Endothelial cell of umbilical vein (primary cell): ENCODE measurements at regions not wholly inside any gene's neighbourhood (a gene's known extent, or its start where the extent isn't known, plus 50 kb on each side); places are given as distances from the start of the nearest gene placed in this dataset.

Experiments
- BruUV-seq: library from RNA; stranded (reverse); fragments of 400-500 nt; replicated peaks from 2 replicates; lab custom pipeline; 2021; lab: Mats Ljungman, UMichigan
- CTCF ChIA-PET: fragments of 300-600, 350-600 bp; sonication (Branson Sonifier 250); formaldehyde crosslinking; loops from one replicate; lab custom pipeline; 2021; ENCODE audit warnings: antibody characterized with exemption, inconsistent platforms; lab: Charles Lee
- POLR2A ChIA-PET: fragments of 300-600, 350-600 bp; sonication (Branson Sonifier 250); formaldehyde crosslinking; loops from one replicate; lab custom pipeline; 2021; ENCODE audit warnings: antibody characterized with exemption, inconsistent platforms; lab: Charles Lee
- DNase-seq: peaks from one replicate; pipeline ENCODE4 v3.0.0-alpha.2; 2011; ENCODE audit warnings: low read depth, low spot score
- FAIRE-seq: peaks from 2 replicates; lab custom pipeline; 2011; peaks lifted over from hg19 to GRCh38; lab: Jason Lieb, UNC
- H2AFZ ChIP-seq: 2 replicates; pipeline ENCODE4 v1.6.0; 2012; ENCODE audit warnings: low read depth, low read length, control low read depth, inconsistent platforms
- H3K27ac ChIP-seq: 2 replicates; pipeline ENCODE4 v1.5.1; 2011; ENCODE audit warnings: low read depth, mild to moderate bottlenecking, control low read depth, low read length, moderate library complexity; ENCODE audit not compliant: insufficient read depth
- H3K27me3 ChIP-seq, 2 experiments: 2 replicates each; pipeline versions ENCODE4 v1.6.0 to v1.6.1; 2011; ENCODE audit warnings: low read length in 2 of 2, mixed read lengths in 1 of 2; ENCODE audit not compliant: control insufficient read depth in 2 of 2, insufficient read depth in 2 of 2
- H3K36me3 ChIP-seq, 2 experiments: 2 replicates in 1 of 2; 3 replicates in 1 of 2; pipeline ENCODE4 v1.5.1; 2011; ENCODE audit warnings: low read length in 2 of 2, mild to moderate bottlenecking in 1 of 2, moderate library complexity in 1 of 2; ENCODE audit not compliant: control insufficient read depth in 2 of 2, insufficient read depth in 2 of 2; ENCODE audit errors: extremely low read depth in 1 of 2
- H3K4me1 ChIP-seq: 3 replicates; pipeline ENCODE4 v1.5.1; 2011; ENCODE audit warnings: mild to moderate bottlenecking, low read length; ENCODE audit not compliant: control insufficient read depth, insufficient read depth; ENCODE audit errors: extremely low read depth
- H3K4me2 ChIP-seq: 2 replicates; pipeline ENCODE4 v1.6.1; 2011; ENCODE audit warnings: low read length, control low read depth, mixed read lengths; ENCODE audit not compliant: insufficient read depth
- H3K4me3 ChIP-seq, 3 experiments: fragments of 200-600 bp in 1 of 3; sonication (generic), shearing (Covaris generic) in 1 of 3; replicated peaks in 1 of 3; 2 replicates each; pipeline ENCODE4 v1.5.1; 2011 to 2016; ENCODE audit warnings: control low read depth in 3 of 3, low read length in 3 of 3, mild to moderate bottlenecking in 2 of 3, inconsistent platforms in 1 of 3, low read depth in 1 of 3, moderate library complexity in 1 of 3; ENCODE audit not compliant: insufficient read depth in 1 of 3
- H3K79me2 ChIP-seq: 2 replicates; pipeline ENCODE4 v1.6.0; 2012; ENCODE audit warnings: low read length, inconsistent platforms; ENCODE audit not compliant: control insufficient read depth, insufficient read depth
- H3K9ac ChIP-seq: replicated peaks from 2 replicates; pipeline ENCODE3; 2011; ENCODE audit warnings: low read length, control low read depth; ENCODE audit not compliant: insufficient read depth; ENCODE audit errors: extremely low read depth
- H3K9me1 ChIP-seq: replicated peaks from 3 replicates; pipeline ENCODE4 v1.6.0; 2011; ENCODE audit warnings: mild to moderate bottlenecking, low read length; ENCODE audit not compliant: control insufficient read depth, insufficient read depth; ENCODE audit errors: extremely low read depth
- H3K9me3 ChIP-seq: replicated peaks from 2 replicates; pipeline ENCODE4 v1.5.1; 2012; ENCODE audit warnings: low read length, inconsistent platforms; ENCODE audit not compliant: control insufficient read depth, insufficient read depth
- H4K20me1 ChIP-seq: replicated peaks from 2 replicates; pipeline ENCODE3; 2011; ENCODE audit warnings: mild to moderate bottlenecking, low read length; ENCODE audit not compliant: control insufficient read depth, insufficient read depth; ENCODE audit errors: extremely low read depth
- CTCF ChIP-seq, 2 donors: IDR thresholded peaks; 1 replicate in 1 of 2; 2 replicates in 1 of 2; pipeline ENCODE4 v1.5.1; 2011; ENCODE audit warnings: low read length in 2 of 2, mild to moderate bottlenecking in 2 of 2, moderate library complexity in 2 of 2, control low read depth in 1 of 2, inconsistent platforms in 1 of 2, low read depth in 1 of 2; ENCODE audit not compliant: insufficient read depth in 1 of 2; ENCODE audit errors: extremely low read depth in 1 of 2
- EZH2 ChIP-seq: IDR thresholded peaks from 2 replicates; pipeline ENCODE4 v1.6.1; 2012; ENCODE audit warnings: borderline replicate concordance, low read depth, mild to moderate bottlenecking, moderate library complexity, low read length, inconsistent platforms; ENCODE audit not compliant: severe bottlenecking
- FOS ChIP-seq: IDR thresholded peaks from 2 replicates; pipeline ENCODE4 v1.6.1; 2011; ENCODE audit warnings: mild to moderate bottlenecking, low read length, moderate library complexity, borderline replicate concordance; ENCODE audit not compliant: insufficient read depth
- GATA2 ChIP-seq: IDR thresholded peaks from 2 replicates; pipeline ENCODE4 v1.7.0; 2011; ENCODE audit warnings: low read depth, mild to moderate bottlenecking, moderate library complexity, mixed read lengths, low read length; ENCODE audit not compliant: insufficient read length, insufficient read depth
- JUN ChIP-seq: IDR thresholded peaks from 2 replicates; pipeline ENCODE4 v1.6.1; 2011; ENCODE audit warnings: borderline replicate concordance, low read depth; ENCODE audit not compliant: insufficient read length, insufficient read depth
- MYC ChIP-seq: IDR thresholded peaks from one replicate; pipeline ENCODE4 v1.6.1; 2011; ENCODE audit warnings: mild to moderate bottlenecking, low read depth, low read length
- POLR2A ChIP-seq: IDR thresholded peaks from 2 replicates; pipeline ENCODE4 v1.6.1; 2012; ENCODE audit warnings: low read depth, mild to moderate bottlenecking, control low read depth, low read length
- POLR2AphosphoS5 ChIP-seq: IDR thresholded peaks from 2 replicates; pipeline ENCODE4 v1.6.1; 2012; ENCODE audit warnings: low read depth, mild to moderate bottlenecking, control low read depth, low read length, moderate library complexity; ENCODE audit not compliant: insufficient read depth
- dilution Hi-C: fragments of 300-500 bp; cut with MboI; formaldehyde crosslinking; loops from one replicate; pipeline ENCODE4 v1.15.0; 2019; ENCODE audit warnings: low sequenced_read_pairs; ENCODE audit not compliant: extremely low pct_ligation_motif_present
- intact Hi-C: fragments of 100-400 bp; cut with micrococcal nuclease; formaldehyde crosslinking; loops from one replicate; pipeline ENCODE4 v1.10.0; 2022
- TF ChIP-seq, protein P1 (sequence below): IDR thresholded peaks from 2 replicates; pipeline ENCODE4 v1.6.1; 2011; ENCODE audit not compliant: insufficient read depth, insufficient read length

DNA sequence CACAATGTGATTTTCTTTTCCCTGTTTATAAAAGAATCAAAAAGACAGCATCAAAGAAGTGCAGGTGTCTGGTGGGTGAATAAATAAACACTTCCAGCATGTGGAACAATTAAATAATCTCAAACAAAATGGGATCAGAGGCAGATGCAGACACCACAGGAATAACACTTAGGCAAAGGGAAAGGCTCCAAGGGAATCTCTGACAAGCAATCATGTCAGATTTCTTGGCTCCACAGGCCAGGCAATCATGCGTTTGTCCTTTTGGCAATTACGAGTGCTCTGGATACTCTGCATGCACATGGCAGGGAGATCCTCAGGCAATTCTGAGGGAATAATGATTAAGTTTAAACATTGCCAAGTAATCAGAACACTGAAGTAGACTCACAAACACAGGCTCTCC, 403.5 kb upstream of the LUZP2 start:
- no peaks in the 10 kb centered on the region for H3K27me3 ChIP-seq
- no peak overlapping the region for H3K4me2 ChIP-seq
- no peaks in the 10 kb centered on the region for H3K79me2 ChIP-seq
- ChIA-PET CTCF (interaction anchor here (1.2 kb wide), 1 partner anchor 18 kb away, joined by 3 read pairs; no protein-coding TSS in a partner anchor), POLR2A (no interaction called here)
- H4K20me1 ChIP-seq: no peaks in the 10 kb centered on the region
- H3K27ac ChIP-seq: no peak overlapping the region
- no peaks in the 10 kb centered on the region for H3K9me3 ChIP-seq
- no peak overlapping the region for H3K4me3 ChIP-seq
- FAIRE-seq (no peak), DNase-seq (no peak)
- no peaks in the 10 kb centered on the region for H3K9me1 ChIP-seq
- BruUV-seq: no TSS peak
- dilution Hi-C loops (no loop called here), intact Hi-C loops (no loop called here)
- peak overlapping the region; percentile 27 for H2AFZ ChIP-seq
- H3K36me3 ChIP-seq: no peaks in the 10 kb centered on the region
- H3K9ac ChIP-seq: no peak overlapping the region
- no peaks in the 10 kb centered on the region for H3K4me1 ChIP-seq
- TF ChIP-seq FOS: no peak
- TF ChIP-seq MYC: no peak
- TF ChIP-seq EZH2: no peak
- TF ChIP-seq POLR2A: no peak
- TF ChIP-seq POLR2AphosphoS5: no peak
- TF ChIP-seq, protein P1, sequence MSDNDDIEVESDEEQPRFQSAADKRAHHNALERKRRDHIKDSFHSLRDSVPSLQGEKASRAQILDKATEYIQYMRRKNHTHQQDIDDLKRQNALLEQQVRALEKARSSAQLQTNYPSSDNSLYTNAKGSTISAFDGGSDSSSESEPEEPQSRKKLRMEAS: no peak
- no peak for TF ChIP-seq GATA2
- no peak for TF ChIP-seq JUN
- TF ChIP-seq CTCF (IDR thresholded peaks at IDR 0.05; ENCODE audit: extremely low read depth in 1 of 2, insufficient read depth in 1 of 2, low read depth in 1 of 2, low read length in 2 of 2): no peak
